ENCODE measurements at regions not wholly inside any gene's neighbourhood (a gene's known extent, or its start where the extent isn't known, plus 50 kb on each side); places are given as distances from the start of the nearest gene placed in this dataset.

DNA sequence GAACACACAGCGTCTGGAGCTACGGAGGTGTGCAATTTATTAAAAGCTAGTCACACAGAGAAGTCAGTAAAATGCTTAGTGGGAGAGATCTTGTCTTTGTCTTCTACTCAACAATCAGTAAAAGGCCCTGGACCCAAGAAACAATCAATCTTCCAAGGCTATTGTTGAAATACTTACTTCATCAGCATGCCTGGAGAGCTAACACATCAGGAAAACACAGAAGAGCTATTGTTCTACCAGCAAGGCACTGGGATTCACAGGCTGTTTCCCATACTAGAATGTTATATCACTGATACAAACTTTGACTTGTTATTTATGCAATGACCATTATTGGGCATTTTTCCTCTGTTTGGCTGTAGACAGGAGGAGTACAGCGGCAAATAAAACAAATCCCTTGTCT is 247.8 kb upstream of the ERCC4 start:
- no peak for TF ChIP-seq POLR2A (IDR thresholded peaks at IDR 0.05)
- TF ChIP-seq, protein P1, sequence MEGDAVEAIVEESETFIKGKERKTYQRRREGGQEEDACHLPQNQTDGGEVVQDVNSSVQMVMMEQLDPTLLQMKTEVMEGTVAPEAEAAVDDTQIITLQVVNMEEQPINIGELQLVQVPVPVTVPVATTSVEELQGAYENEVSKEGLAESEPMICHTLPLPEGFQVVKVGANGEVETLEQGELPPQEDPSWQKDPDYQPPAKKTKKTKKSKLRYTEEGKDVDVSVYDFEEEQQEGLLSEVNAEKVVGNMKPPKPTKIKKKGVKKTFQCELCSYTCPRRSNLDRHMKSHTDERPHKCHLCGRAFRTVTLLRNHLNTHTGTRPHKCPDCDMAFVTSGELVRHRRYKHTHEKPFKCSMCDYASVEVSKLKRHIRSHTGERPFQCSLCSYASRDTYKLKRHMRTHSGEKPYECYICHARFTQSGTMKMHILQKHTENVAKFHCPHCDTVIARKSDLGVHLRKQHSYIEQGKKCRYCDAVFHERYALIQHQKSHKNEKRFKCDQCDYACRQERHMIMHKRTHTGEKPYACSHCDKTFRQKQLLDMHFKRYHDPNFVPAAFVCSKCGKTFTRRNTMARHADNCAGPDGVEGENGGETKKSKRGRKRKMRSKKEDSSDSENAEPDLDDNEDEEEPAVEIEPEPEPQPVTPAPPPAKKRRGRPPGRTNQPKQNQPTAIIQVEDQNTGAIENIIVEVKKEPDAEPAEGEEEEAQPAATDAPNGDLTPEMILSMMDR (IDR thresholded peaks at IDR 0.05): no peak
